ENCODE measurements at regions not wholly inside any gene's neighbourhood (a gene's known extent, or its start where the extent isn't known, plus 50 kb on each side); places are given as distances from the start of the nearest gene placed in this dataset.

GRCh38 chr15:25619761-25620160 lies 180.9 kb upstream of the UBE3A start:
- no peak for ATAC-seq (ENCODE audit: insufficient read depth, low read depth)
- no peak for TF ChIP-seq EZH2 (IDR thresholded peaks at IDR 0.05; ENCODE audit: borderline replicate concordance, low read depth, low read length, severe bottlenecking)
- no peak for TF ChIP-seq CTCF (IDR thresholded peaks at IDR 0.05; ENCODE audit: borderline replicate concordance, extremely low read depth, low read length, poor library complexity, severe bottlenecking)
- H3K4me2 ChIP-seq (ENCODE audit: insufficient read depth, low read length) = no peak overlapping the region
- H3K27ac ChIP-seq (ENCODE audit: low read length) = no peak overlapping the region
- H3K9ac ChIP-seq (ENCODE audit: low read depth, low read length) = no peak overlapping the region
- H3K36me3 ChIP-seq (ENCODE audit: insufficient read depth, low read length) = no peaks in the 10 kb centered on the region
- no peak for DNase-seq
- H3K27me3 ChIP-seq (ENCODE audit: insufficient read depth, low read length, poor library complexity) = no peaks in the 10 kb centered on the region
- no peak overlapping the region for H3K4me3 ChIP-seq (ENCODE audit: low read depth in 1 of 2, low read length in 2 of 2)
- H3K9me3 ChIP-seq (ENCODE audit: insufficient read depth, low read length, severe bottlenecking) = no peaks in the 10 kb centered on the region
- H2AFZ ChIP-seq (ENCODE audit: low read depth, low read length) = no peak overlapping the region
- H3K4me1 ChIP-seq (ENCODE audit: insufficient read depth, low read length) = no peaks in the 10 kb centered on the region
- H3K79me2 ChIP-seq (ENCODE audit: insufficient read depth, low read length) = no peaks in the 10 kb centered on the region
- no peaks in the 10 kb centered on the region for H4K20me1 ChIP-seq (ENCODE audit: insufficient read depth, low read length)

GRCh38 chr15:25619076-25619475 lies 180.3 kb upstream of the UBE3A start:
- H3K27me3 ChIP-seq (ENCODE audit: insufficient read depth, low read length, poor library complexity) = no peaks in the 10 kb centered on the region
- H3K27ac ChIP-seq (ENCODE audit: low read length) = no peak overlapping the region
- H3K4me3 ChIP-seq (ENCODE audit: low read depth in 1 of 2, low read length in 2 of 2) = no peak overlapping the region
- no peak overlapping the region for H3K4me2 ChIP-seq (ENCODE audit: insufficient read depth, low read length)
- H3K4me1 ChIP-seq (ENCODE audit: insufficient read depth, low read length) = no peaks in the 10 kb centered on the region
- no peaks in the 10 kb centered on the region for H3K79me2 ChIP-seq (ENCODE audit: insufficient read depth, low read length)
- H3K36me3 ChIP-seq (ENCODE audit: insufficient read depth, low read length) = no peaks in the 10 kb centered on the region
- TF ChIP-seq CTCF (IDR thresholded peaks at IDR 0.05; ENCODE audit: borderline replicate concordance, extremely low read depth, low read length, poor library complexity, severe bottlenecking) (no peak), EZH2 (IDR thresholded peaks at IDR 0.05; ENCODE audit: borderline replicate concordance, low read depth, low read length, severe bottlenecking) (no peak)
- no peaks in the 10 kb centered on the region for H4K20me1 ChIP-seq (ENCODE audit: insufficient read depth, low read length)
- no peak for DNase-seq
- no peak overlapping the region for H2AFZ ChIP-seq (ENCODE audit: low read depth, low read length)
- no peak for ATAC-seq (ENCODE audit: insufficient read depth, low read depth)
- H3K9ac ChIP-seq (ENCODE audit: low read depth, low read length) = no peak overlapping the region
- no peaks in the 10 kb centered on the region for H3K9me3 ChIP-seq (ENCODE audit: insufficient read depth, low read length, severe bottlenecking)

GRCh38 chr15:25618161-25618560 lies 179.3 kb upstream of the UBE3A start:
- H3K4me2 ChIP-seq (ENCODE audit: insufficient read depth, low read length) = no peak overlapping the region
- H2AFZ ChIP-seq (ENCODE audit: low read depth, low read length) = no peak overlapping the region
- no peaks in the 10 kb centered on the region for H3K27me3 ChIP-seq (ENCODE audit: insufficient read depth, low read length, poor library complexity)
- H3K4me3 ChIP-seq (ENCODE audit: low read depth in 1 of 2, low read length in 2 of 2) = no peak overlapping the region
- no peaks in the 10 kb centered on the region for H3K79me2 ChIP-seq (ENCODE audit: insufficient read depth, low read length)
- no peak overlapping the region for H3K27ac ChIP-seq (ENCODE audit: low read length)
- no peak overlapping the region for H3K9ac ChIP-seq (ENCODE audit: low read depth, low read length)
- H4K20me1 ChIP-seq (ENCODE audit: insufficient read depth, low read length) = no peaks in the 10 kb centered on the region
- DNase-seq (no peak), ATAC-seq (ENCODE audit: insufficient read depth, low read depth) (no peak)
- H3K9me3 ChIP-seq (ENCODE audit: insufficient read depth, low read length, severe bottlenecking) = no peaks in the 10 kb centered on the region
- H3K4me1 ChIP-seq (ENCODE audit: insufficient read depth, low read length) = no peaks in the 10 kb centered on the region
- no peak for TF ChIP-seq EZH2 (IDR thresholded peaks at IDR 0.05; ENCODE audit: borderline replicate concordance, low read depth, low read length, severe bottlenecking)
- no peak for TF ChIP-seq CTCF (IDR thresholded peaks at IDR 0.05; ENCODE audit: borderline replicate concordance, extremely low read depth, low read length, poor library complexity, severe bottlenecking)
- no peaks in the 10 kb centered on the region for H3K36me3 ChIP-seq (ENCODE audit: insufficient read depth, low read length)

GRCh38 chr15:25616471-25616870 lies 177.6 kb upstream of the UBE3A start:
- TF ChIP-seq CTCF (IDR thresholded peaks at IDR 0.05; ENCODE audit: borderline replicate concordance, extremely low read depth, low read length, poor library complexity, severe bottlenecking) = no peak
- no peak for TF ChIP-seq EZH2 (IDR thresholded peaks at IDR 0.05; ENCODE audit: borderline replicate concordance, low read depth, low read length, severe bottlenecking)
- no peak overlapping the region for H3K4me2 ChIP-seq (ENCODE audit: insufficient read depth, low read length)
- no peak for DNase-seq
- H3K79me2 ChIP-seq (ENCODE audit: insufficient read depth, low read length) = no peaks in the 10 kb centered on the region
- H3K27me3 ChIP-seq (ENCODE audit: insufficient read depth, low read length, poor library complexity) = no peaks in the 10 kb centered on the region
- no peak overlapping the region for H3K4me3 ChIP-seq (ENCODE audit: low read depth in 1 of 2, low read length in 2 of 2)
- H2AFZ ChIP-seq (ENCODE audit: low read depth, low read length) = no peak overlapping the region
- H3K36me3 ChIP-seq (ENCODE audit: insufficient read depth, low read length) = no peaks in the 10 kb centered on the region
- no peak overlapping the region for H3K9ac ChIP-seq (ENCODE audit: low read depth, low read length)
- no peak for ATAC-seq (ENCODE audit: insufficient read depth, low read depth)
- H3K27ac ChIP-seq (ENCODE audit: low read length) = no peak overlapping the region
- H3K4me1 ChIP-seq (ENCODE audit: insufficient read depth, low read length) = no peaks in the 10 kb centered on the region
- no peaks in the 10 kb centered on the region for H4K20me1 ChIP-seq (ENCODE audit: insufficient read depth, low read length)
- H3K9me3 ChIP-seq (ENCODE audit: insufficient read depth, low read length, severe bottlenecking) = no peaks in the 10 kb centered on the region
